SK-N-SH treated with all-trans-retinoic acid at 6 μM for 48 hours (cell line): ENCODE measurements at regions not wholly inside any gene's neighbourhood (a gene's known extent, or its start where the extent isn't known, plus 50 kb on each side); places are given as distances from the start of the nearest gene placed in this dataset.

ENCODE experiments used
- ATAC-seq: fragments of 200-7000 bp; cut with Tn5 transposase; 3 replicates; pipeline ENCODE4 v1.9.1; 2020; ENCODE audit warnings: mild to moderate bottlenecking, moderate library complexity
- ARNTL ChIP-seq: fragments of 450-650 bp; formaldehyde crosslinking; IDR thresholded peaks from 2 replicates; pipeline ENCODE4 v1.5.0; 2020; ENCODE audit warnings: low read depth, mild to moderate bottlenecking, moderate library complexity, borderline replicate concordance
- BACH2 ChIP-seq: fragments of 250-450 bp; sonication (Bioruptor Pico); IDR thresholded peaks from 2 replicates; pipeline ENCODE4 v1.9.0; 2021; ENCODE audit warnings: mild to moderate bottlenecking, borderline replicate concordance
- ESRRG ChIP-seq: fragments of 250-450 bp; sonication (Bioruptor Pico); IDR thresholded peaks from 2 replicates; pipeline ENCODE4 v1.6.1; 2021; ENCODE audit warnings: mild to moderate bottlenecking
- GLIS3 ChIP-seq: fragments of 250-450 bp; sonication (Bioruptor Pico); IDR thresholded peaks from 2 replicates; pipeline ENCODE4 v1.5.0; 2020; ENCODE audit warnings: mild to moderate bottlenecking, moderate library complexity
- ISL1 ChIP-seq: fragments of 250-450 bp; sonication (Bioruptor Pico); IDR thresholded peaks from 2 replicates; pipeline ENCODE4 v2.1.2; 2022; ENCODE audit warnings: mild to moderate bottlenecking, moderate library complexity
- OSR1 ChIP-seq: fragments of 250-450 bp; sonication (Bioruptor Pico); IDR thresholded peaks from 2 replicates; pipeline ENCODE4 v1.8.0; 2022; ENCODE audit warnings: moderate library complexity, mild to moderate bottlenecking, inconsistent platforms
- PPARA ChIP-seq: fragments of 250-450 bp; sonication (Bioruptor Pico); IDR thresholded peaks from 2 replicates; pipeline ENCODE4 v1.5.0; 2020; ENCODE audit warnings: mild to moderate bottlenecking, borderline replicate concordance
- RARB ChIP-seq: fragments of 250-450 bp; sonication (Bioruptor Pico); IDR thresholded peaks from 2 replicates; pipeline ENCODE4 v1.8.0; 2021; ENCODE audit warnings: mild to moderate bottlenecking, moderate library complexity
- SNAI2 ChIP-seq: fragments of 250-450 bp; sonication (Bioruptor Pico); IDR thresholded peaks from 2 replicates; pipeline ENCODE4 v1.5.0; 2020; ENCODE audit warnings: mild to moderate bottlenecking, moderate library complexity
- TCF4 ChIP-seq: fragments of 250-450 bp; sonication (Bioruptor Pico); IDR thresholded peaks from 2 replicates; pipeline ENCODE4 v1.8.0; 2021; ENCODE audit warnings: mild to moderate bottlenecking, moderate library complexity, borderline replicate concordance
- TOX ChIP-seq: fragments of 250-450 bp; sonication (Bioruptor Pico); IDR thresholded peaks from 2 replicates; pipeline ENCODE4 v1.8.0; 2021; ENCODE audit warnings: mild to moderate bottlenecking, moderate library complexity, borderline replicate concordance
- ZC3H10 ChIP-seq: fragments of 250-450 bp; sonication (Bioruptor Pico); IDR thresholded peaks from 2 replicates; pipeline ENCODE4 v1.5.1; 2021; ENCODE audit warnings: mild to moderate bottlenecking, moderate library complexity
- ZFP3 ChIP-seq: fragments of 250-450 bp; sonication (Bioruptor Pico); IDR thresholded peaks from 2 replicates; pipeline ENCODE4 v1.5.0; 2020; ENCODE audit warnings: mild to moderate bottlenecking, moderate library complexity
- ZNF565 ChIP-seq: fragments of 450-650 bp; formaldehyde crosslinking; conservative IDR thresholded peaks from 2 replicates; pipeline ENCODE4 v1.5.0; 2020; ENCODE audit warnings: low read depth, mild to moderate bottlenecking, moderate library complexity
- ZNF8 ChIP-seq: fragments of 450-650 bp; formaldehyde crosslinking; IDR thresholded peaks from 2 replicates; pipeline ENCODE4 v1.5.0; 2020; ENCODE audit warnings: mild to moderate bottlenecking, moderate library complexity
- TF ChIP-seq, protein P1 (sequence below): fragments of 250-450 bp; sonication (Bioruptor Pico); IDR thresholded peaks from 2 replicates; pipeline ENCODE4 v1.5.1; 2021; ENCODE audit warnings: mild to moderate bottlenecking, moderate library complexity
- TF ChIP-seq, protein P2 (sequence below): fragments of 250-450 bp; sonication (Bioruptor Pico); IDR thresholded peaks from 2 replicates; pipeline ENCODE4 v1.8.0; 2021; ENCODE audit warnings: low read depth, mild to moderate bottlenecking, moderate library complexity, borderline replicate concordance
- TF ChIP-seq, protein P3 (sequence below): fragments of 250-450 bp; sonication (Bioruptor Pico); IDR thresholded peaks from 2 replicates; pipeline ENCODE4 v1.5.0; 2020; ENCODE audit warnings: mild to moderate bottlenecking, moderate library complexity

GRCh38 chr14:101706509-101707067 is 54.9 kb upstream of the PPP2R5C start:
- TF ChIP-seq ISL1 (CRISPR knock-in tag) (no peak), ZNF8 (CRISPR knock-in tag) (no peak), PPARA (CRISPR knock-in tag) (no peak), ARNTL (CRISPR knock-in tag) (no peak), SNAI2 (CRISPR knock-in tag) (no peak), ZC3H10 (CRISPR knock-in tag) (no peak), ESRRG (CRISPR knock-in tag) (no peak), GLIS3 (no peak), OSR1 (CRISPR knock-in tag) (no peak)
- ATAC-seq: no peak

DNA sequence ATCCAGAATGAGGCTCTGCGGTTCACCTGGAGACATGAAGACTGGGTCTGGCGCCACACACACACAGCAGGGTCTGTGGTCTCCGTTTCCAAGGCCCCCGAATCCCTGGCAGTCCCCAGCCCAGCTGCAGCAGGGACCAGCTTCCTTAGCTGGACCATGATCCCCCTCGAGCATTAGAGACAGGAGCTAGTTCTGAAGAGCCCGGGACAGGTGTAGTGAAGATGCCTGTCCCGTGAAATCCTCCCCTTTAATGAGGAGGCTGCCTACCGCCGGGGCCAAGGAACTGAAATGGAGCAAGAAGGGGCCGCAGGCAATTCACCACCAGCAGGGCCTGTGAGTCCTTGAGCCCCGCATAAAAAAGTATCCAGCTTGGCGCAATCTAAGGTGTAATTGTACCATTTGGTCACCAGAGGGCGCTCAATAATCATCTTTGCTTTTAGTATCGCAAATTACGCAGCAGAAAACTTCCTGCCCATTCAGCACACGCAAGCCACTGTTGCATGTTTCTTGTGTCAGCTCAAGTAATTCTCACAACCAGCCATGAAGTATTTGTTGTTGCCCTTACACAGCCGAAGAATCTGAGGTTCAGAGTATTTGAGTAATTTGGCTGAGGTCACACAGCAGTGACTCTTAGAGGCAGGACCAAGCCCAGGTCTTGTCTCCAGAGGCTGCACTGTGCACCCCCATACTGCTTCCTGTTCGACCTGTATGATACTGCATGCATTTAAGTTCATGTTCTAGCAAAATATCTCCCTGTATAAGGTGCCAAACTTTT is 54.3 kb upstream of the PPP2R5C start:
- TF ChIP-seq, protein P1, sequence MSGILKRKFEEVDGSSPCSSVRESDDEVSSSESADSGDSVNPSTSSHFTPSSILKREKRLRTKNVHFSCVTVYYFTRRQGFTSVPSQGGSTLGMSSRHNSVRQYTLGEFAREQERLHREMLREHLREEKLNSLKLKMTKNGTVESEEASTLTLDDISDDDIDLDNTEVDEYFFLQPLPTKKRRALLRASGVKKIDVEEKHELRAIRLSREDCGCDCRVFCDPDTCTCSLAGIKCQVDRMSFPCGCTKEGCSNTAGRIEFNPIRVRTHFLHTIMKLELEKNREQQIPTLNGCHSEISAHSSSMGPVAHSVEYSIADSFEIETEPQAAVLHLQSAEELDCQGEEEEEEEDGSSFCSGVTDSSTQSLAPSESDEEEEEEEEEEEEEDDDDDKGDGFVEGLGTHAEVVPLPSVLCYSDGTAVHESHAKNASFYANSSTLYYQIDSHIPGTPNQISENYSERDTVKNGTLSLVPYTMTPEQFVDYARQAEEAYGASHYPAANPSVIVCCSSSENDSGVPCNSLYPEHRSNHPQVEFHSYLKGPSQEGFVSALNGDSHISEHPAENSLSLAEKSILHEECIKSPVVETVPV (CRISPR knock-in tag): no peak
- no peak for TF ChIP-seq TCF4
- no peak for TF ChIP-seq ZNF8 (CRISPR knock-in tag)
- no peak for TF ChIP-seq BACH2 (CRISPR knock-in tag)
- no peak for TF ChIP-seq TOX (CRISPR knock-in tag)
- TF ChIP-seq ESRRG (CRISPR knock-in tag): no peak
- TF ChIP-seq, protein P2, sequence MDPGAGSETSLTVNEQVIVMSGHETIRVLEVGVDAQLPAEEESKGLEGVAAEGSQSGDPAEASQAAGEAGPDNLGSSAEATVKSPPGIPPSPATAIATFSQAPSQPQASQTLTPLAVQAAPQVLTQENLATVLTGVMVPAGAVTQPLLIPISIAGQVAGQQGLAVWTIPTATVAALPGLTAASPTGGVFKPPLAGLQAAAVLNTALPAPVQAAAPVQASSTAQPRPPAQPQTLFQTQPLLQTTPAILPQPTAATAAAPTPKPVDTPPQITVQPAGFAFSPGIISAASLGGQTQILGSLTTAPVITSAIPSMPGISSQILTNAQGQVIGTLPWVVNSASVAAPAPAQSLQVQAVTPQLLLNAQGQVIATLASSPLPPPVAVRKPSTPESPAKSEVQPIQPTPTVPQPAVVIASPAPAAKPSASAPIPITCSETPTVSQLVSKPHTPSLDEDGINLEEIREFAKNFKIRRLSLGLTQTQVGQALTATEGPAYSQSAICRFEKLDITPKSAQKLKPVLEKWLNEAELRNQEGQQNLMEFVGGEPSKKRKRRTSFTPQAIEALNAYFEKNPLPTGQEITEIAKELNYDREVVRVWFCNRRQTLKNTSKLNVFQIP: no peak
- peak; percentile 85 for ATAC-seq

DNA sequence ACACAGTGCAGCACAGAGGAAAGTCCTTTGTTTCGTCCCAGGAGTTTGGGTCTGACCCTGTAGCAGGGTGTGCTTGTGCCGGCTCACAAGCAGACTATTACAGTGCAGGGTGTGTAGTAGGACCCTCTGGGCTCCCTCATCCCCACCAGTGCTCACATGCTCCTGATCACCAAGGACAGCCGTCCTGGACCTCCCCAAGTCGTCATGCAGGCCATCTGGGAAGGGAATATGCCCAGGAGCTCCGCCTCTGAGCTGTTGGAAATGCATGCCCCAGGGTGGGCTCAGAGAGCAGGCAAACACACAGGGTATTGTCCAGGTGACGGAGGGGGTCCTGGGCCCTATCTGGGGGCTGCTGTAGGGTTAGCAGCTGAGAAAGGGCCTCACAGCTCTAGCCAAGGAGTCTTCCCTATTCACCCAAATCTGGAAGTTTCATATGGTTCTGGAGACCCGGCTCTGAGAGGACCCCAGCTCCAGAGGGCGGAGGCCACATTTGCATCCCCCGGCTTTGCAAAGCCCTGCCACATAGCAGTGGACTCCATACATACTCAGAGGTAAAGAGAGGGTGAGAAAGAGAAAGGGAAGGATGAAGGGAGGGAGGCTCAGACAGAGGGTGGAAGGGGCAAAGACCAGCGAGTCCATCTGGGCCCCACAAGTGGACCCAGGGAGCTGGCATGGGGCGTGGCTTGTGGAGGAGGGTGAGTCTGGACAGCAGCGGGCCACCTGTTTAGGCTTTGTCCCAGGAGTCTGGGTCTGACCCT is 53.5 kb upstream of the PPP2R5C start:
- no peak for TF ChIP-seq ZC3H10 (CRISPR knock-in tag)
- TF ChIP-seq, all 23 proteins: peak for 0

DNA sequence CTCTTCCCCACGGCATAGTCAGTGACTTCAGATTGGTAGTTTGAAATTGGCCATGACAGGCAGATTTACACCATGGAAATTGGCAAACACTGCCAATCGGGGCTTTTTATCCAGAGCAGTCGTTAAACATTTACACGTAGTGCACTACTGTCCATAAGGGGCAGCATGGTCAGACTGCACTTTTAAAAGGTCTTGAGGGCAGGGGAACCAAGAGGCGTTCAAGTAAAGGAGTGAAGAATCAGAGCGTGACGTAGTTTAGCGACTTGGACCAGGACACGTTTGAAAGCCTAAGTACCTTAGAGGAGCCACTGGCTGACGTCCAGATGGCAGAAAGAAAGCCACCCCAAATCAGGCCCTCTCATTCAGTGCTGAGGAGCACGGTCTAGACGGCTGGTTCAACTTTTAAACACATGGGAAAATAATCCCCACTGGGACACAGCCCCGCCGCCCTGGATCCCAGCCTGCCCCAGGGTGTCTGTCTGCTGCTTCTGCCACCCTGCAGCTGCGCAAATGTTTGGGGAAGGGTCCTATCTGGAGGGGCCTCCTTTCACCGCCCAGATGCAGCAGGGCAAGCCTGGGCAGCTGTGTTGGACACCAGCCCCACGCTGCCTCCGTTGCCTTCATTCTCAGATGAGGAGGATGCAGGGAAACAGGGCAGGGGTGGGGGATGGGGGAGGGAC is 52.5 kb upstream of the PPP2R5C start:
- ATAC-seq: no peak
- no peak for TF ChIP-seq TCF4
- TF ChIP-seq, protein P2: no peak
- no peak for TF ChIP-seq ZNF565 (CRISPR knock-in tag)
- no peak for TF ChIP-seq PPARA (CRISPR knock-in tag)
- TF ChIP-seq ZC3H10 (CRISPR knock-in tag): no peak
- no peak for TF ChIP-seq SNAI2 (CRISPR knock-in tag)
- no peak for TF ChIP-seq RARB (CRISPR knock-in tag)
- no peak for TF ChIP-seq ARNTL (CRISPR knock-in tag)
- TF ChIP-seq, protein P3, sequence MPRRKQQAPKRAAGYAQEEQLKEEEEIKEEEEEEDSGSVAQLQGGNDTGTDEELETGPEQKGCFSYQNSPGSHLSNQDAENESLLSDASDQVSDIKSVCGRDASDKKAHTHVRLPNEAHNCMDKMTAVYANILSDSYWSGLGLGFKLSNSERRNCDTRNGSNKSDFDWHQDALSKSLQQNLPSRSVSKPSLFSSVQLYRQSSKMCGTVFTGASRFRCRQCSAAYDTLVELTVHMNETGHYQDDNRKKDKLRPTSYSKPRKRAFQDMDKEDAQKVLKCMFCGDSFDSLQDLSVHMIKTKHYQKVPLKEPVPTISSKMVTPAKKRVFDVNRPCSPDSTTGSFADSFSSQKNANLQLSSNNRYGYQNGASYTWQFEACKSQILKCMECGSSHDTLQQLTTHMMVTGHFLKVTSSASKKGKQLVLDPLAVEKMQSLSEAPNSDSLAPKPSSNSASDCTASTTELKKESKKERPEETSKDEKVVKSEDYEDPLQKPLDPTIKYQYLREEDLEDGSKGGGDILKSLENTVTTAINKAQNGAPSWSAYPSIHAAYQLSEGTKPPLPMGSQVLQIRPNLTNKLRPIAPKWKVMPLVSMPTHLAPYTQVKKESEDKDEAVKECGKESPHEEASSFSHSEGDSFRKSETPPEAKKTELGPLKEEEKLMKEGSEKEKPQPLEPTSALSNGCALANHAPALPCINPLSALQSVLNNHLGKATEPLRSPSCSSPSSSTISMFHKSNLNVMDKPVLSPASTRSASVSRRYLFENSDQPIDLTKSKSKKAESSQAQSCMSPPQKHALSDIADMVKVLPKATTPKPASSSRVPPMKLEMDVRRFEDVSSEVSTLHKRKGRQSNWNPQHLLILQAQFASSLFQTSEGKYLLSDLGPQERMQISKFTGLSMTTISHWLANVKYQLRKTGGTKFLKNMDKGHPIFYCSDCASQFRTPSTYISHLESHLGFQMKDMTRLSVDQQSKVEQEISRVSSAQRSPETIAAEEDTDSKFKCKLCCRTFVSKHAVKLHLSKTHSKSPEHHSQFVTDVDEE (CRISPR knock-in tag): no peak
- TF ChIP-seq GLIS3: no peak
- TF ChIP-seq ZFP3: no peak

More for the DNA sequence above, 53.5 kb upstream of the PPP2R5C start:
- peak; percentile 12; the same call in 2 of the 3 replicates for ATAC-seq
